Right forelimb (tissue), 1 donor: ENCODE measurements at regions not wholly inside any gene's neighbourhood (a gene's known extent, or its start where the extent isn't known, plus 50 kb on each side); places are given as distances from the start of the nearest gene placed in this dataset.

Experiments used
- DNase-seq: peaks from one replicate; pipeline ENCODE4 v3.0.0-alpha.2; 2018

DNA sequence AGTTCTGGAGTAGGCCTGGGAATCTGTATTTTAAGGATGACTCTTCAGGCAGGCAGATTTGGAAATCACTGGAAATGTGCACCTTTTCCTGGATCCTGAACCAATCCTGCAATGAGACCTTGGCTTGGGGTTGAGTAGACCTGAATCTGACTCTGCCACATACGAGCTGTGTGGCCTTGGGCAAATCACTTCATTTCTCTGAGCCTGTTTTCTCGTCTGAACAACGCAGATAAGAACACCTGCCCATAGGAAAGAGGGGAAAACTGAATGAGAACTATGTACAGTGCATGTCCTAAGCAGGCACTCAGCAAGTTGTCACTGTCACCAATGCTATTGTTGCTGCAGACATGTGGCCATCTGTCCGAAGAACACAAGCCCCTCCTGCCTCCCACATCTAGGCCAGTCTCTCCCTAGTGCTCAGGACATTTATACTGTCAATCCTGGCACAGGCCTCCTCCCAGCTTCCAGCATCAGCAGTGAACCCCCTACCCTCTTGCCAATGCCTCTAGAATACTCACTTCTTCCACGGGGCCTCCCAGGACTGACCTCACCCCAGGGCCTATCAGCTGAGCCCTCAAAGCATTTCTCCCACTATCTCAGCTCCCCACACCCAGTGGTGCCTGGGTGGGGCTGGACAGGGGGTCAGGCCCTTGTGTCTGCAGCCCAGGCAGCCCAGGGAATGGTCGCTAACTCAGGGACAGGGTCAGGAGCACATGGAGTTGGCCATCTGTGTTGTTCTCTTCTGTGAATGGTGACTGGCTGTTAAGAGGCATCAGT lies 88.8 kb upstream of the ZBTB40 start:
- no peak for DNase-seq

DNA sequence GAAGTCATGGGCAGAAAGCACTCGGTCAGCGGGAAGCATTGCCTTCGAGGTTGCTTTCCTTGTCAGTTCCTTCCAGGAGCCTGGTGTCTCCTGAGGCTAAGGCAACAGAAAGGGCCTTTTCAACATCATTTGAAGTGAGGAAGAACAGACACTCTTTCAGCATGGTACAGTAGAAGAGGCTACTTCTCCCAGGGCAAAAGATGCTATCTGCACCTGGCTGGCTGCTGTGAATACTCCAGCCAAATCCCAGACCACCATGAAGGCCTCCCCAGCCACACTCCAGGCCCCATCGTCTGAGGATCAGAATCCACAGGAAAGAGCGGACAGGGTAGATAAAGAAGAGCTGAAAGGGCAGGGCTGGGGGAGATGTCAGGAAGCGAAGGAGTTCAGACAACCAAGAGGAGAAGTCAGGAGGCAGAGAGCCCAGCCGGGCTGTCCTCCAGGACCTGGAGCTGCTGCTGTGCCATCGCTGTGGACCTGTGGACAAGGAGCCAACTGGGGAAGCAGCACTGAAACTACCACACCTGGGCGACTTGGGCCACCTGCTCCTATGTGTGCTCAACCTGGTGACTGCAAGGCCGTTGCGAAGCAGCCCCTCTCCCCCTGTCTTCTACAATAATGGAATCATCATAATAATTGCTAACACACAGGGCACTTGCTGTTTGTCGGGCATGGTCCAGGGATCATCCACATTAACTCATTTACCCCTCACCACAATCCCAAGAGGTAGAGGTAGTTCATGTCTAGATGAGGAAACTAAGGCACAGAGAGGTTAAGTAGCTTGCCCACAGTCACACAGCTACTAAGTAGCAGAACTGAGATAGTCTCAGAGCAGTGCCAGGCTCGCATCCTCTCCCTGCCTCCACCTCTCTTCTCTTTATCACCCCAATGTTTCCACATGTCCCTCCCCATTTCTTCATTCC lies 88.0 kb upstream of the ZBTB40 start:
- no peak for DNase-seq

DNA sequence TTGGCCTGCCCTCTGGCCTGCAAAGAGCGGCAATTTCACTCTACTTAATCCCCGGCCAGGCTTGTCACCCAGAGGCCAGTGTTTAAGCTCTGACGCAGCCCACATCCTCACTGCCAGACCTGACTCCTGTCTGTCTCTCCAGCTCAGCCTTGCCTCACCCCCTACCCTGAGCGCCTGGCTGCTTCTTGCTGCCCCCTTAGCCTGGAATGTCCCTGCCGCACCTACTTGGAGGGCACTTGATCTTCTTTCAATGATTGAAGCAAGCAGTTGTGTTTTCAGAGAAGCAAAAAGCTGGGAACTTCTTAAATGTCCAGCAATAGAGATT lies 87.4 kb upstream of the ZBTB40 start:
- no peak for DNase-seq

DNA sequence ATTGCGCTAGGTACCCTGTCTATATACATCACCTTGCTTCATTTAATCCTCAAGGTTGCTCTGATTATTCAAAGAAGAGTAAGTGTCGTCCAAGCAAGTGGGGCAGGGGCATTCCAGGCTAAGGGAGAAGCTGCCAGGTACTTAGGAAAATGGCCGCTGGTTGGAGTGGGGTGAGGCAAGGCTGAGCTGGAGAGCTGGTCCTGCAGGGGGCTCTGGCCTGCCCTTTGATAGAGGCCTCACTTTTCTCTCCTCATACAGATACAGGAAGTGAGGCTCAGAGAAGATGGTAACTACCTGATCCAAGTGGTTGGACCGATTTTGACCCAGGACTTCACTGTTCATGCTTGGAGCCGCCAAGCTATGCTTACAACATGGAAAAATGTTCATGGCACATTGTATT lies 86.9 kb upstream of the ZBTB40 start:
- no peak for DNase-seq

DNA sequence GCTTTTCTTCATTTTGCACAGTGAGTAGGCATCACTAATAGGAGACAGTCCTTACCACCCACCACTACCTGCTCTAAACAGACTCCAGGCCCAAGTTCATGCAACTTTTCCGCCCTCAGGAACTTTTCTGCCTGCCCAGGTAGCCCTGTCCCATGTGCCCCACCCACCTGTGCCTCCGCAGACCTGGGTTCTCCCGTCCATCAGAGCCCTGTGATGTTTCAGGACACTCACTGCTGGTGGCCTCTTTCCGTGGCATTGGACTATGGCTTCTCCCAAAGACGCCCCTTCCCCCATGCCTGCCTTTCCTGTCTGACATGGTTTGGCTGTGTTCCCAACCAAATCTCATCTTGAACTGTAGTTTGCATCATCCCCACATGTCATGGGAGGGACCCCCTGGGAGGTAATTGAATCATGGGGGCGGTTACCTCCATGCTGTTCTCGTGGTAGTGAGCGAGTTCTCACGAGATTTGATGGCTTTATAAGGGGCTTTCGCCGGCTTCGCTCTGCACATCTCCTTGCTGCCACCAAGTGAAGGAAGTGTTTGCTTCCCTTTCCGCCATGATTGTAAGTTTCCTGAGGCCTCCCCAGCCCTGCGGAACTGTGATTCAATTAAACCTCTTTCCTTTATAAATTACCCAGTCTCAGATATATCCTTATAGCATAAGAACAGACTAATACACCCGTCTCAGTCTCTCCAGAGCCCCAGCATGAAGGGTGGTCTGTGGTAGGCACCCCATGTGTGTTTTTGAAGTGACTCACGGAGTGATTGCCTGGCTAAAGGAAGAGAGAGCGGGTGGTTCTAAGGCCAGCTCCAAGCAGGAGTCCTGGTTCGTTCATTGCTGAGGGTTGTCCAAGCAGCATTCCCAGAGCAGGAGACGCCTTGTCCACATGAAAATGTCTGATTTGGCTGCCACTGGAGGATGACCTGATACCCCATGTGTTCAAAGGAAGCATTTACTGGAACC lies 86.0 kb upstream of the ZBTB40 start:
- DNase-seq = no peak

DNA sequence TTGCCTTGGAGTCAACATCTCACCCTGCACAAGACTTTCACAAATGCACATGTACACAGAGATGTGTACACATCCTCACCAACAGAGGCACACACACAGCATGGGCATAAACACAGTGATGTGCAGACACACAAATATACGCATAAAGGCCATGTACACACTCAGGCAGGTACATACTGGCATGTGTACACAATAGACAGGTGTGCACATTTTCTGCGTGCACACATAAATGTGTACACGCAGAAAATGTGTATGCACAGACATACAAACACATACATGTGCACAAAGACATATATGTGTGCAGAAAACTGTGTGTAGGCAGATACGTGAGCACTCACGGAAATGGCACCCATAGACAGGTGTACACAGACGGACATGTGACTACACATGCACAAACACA lies 85.3 kb upstream of the ZBTB40 start:
- no peak for DNase-seq

DNA sequence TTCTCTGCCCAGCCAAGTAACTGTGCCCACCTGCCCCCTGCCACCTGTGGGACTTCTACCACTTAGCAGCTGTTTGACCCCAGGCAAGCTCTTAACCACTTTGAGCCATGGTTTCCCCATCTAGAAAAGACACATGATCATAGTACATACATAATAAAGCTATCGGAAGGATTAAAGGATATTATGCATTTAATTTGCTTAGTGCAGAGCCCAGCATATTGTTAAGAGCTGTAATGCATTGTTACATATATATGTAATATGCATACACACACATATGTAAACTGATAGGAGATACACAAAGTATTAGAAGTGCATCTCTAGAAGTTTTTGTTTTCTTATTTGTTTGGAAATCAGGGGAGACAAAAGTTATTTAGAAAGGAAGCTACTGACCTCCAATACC lies 83.5 kb upstream of the ZBTB40 start:
- no peak for DNase-seq

DNA sequence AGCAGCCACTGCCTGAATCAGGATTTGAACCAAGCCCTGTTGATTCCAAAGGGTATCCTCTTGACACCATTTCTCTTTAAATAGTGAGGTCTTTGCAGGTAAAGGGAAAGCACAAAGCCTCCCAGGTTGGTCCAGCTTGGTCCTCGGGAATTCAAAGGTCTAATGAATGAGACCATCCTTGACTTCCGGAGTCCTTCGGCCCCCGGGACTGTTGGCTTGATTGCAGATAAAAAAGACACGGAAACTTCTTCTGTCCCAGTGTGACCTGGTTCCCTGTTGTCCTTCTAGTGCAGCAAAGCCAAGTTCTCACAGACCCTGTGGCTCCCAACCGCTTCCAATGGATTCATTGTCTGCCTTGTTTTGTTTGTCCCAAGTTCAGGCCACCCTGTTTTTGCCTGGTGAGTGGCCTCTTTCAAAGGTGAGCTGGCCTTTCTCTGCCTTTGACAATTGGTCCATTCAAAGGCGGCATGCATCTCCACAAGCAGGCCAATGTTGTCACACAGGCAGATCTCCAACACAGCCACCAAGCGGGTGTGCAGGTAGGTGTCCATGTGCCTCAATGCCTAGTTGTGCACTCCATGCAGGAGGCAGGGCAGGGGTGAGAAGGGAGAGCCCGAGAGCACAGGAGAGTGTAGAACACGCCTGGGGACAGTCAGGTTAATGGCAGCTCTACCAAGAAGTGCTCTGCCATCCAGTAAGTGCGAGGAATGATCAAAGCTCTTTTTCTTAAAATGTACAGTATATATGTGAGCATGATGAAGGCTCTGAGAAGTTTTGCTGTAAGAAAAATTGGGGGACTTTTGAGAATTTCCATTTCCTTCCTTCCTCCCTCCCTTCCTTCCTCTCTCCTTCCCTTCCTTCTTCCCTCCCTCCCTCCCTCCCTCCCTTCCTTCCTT lies 82.1 kb upstream of the ZBTB40 start:
- no peak for DNase-seq

DNA sequence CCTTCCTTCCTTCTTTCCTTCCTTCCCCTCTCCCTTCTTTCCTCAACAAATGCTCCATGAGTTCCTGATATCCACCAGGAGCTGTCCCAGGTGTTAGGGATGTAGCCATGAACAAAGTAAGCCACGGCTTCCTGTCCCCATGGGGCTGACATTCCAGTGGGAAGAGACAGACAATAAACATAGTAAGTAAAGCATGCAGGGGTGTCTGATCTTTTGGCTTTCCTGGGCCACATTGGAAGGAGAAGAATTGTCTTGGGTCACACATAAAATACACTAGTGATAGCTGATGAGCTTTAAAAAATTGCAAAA lies 81.5 kb upstream of the ZBTB40 start:
- no peak for DNase-seq

DNA sequence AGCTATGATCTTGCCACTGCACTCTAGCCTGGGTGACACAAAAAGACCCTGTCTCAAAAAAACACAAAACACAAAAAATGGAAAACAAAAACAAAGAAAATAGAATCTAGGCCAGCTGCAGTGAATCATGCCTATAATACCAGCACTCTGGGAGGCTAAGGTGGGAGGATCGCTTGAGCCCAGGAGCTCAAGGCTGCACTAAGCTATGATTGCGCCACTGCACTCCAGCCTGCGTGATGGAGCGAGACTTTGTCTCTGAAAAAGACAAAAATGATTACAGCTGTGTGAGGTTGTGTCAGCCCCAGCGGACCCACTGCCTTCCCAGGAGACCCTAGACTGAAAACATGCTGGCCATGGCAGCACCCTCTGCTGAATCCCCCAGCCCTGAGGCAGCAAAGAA lies 80.2 kb upstream of the ZBTB40 start:
- DNase-seq = no peak

DNA sequence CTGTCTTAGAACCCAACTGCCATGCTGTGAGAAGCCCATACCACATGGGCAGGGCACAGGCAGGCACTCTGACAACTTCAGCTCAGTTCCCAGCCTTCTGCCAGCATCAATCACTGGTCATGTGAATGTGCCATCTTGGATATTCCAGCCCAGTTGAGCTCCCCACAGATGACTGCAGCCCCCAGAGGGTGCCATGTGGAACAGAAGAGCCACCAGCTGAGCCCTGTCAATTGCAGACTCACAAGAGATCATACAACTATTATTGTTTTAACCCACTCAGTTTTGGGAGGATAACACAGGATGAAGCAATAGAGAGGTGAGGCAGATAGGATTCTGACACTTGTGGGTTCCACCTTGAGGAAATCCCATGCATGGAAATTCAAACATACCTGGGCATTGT lies 78.4 kb upstream of the ZBTB40 start:
- no peak for DNase-seq

DNA sequence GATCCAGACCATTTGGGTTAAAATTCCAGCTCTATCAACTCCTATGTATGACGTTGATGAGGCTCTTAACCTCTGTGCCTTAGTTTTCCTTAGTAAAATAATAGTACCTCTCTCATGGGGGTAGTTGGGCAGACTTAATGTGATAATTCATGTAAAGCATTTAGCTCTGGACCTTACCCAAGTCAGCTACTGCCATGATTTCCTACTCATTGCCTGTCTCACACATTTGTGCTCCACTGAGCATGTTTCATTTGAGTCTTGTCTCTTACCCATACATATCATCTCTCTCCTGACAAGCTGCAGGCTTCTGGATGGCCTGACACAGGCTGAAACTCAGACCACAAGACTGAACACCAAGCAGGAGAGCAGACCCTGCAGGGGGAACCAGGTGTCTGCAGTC lies 77.7 kb upstream of the ZBTB40 start:
- no peak for DNase-seq

DNA sequence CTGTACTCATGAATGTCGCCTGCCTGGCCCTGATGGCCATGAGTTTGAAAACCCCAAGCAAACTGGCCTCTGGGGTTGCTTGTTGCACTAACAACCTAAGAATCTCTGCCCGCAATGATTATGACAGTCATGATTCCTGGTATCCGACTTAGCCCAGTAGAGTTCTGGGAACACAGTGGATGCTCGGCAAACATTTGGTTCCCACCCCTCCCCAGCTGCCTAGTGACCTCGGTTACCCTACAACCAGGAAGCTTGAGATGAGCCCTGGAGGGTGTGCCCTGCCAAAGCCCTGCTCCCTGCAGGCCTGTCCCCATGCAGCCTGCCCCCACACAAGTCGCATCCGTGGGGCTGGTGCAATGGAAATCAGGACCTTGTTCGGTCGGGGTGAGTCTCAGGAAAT lies 76.0 kb upstream of the ZBTB40 start:
- DNase-seq = no peak

DNA sequence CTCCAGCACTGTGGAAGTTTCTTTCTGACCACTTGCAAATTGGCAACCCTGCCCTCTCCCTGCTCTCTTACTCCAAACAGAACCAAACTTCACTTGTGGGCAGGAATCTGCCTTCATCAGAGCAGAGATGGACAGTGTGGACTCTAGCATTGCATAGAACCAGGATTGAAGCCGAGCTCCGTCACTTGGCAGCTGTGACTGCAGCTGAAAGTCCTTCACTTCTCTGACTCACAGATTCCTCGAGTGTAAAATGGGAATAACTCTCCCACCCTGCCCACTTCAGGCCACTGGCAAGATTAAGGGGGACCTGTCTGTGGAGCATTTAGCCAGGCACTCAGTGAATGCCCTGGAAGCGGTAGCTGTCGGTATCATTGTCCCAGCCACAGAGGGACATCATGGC lies 75.7 kb upstream of the ZBTB40 start:
- DNase-seq = no peak

DNA sequence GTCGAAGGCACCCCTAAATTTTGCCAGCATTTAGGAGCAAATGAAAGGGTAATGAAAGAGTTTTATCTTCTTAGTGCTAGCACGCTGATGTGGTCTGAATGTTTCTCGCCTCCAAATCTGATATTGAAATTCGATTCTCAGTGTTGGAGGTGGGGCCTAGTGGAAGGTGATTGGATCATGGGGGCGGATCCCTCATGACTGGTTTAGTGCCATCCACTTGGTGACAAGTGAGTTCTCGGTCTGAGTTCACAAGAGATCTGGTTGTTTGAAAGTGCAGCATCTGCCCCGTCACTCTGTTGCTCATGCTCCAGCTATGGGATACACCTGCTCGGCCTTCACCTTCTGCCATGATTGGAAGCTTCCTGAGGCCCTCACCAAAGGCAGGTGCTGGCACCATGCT lies 75.1 kb upstream of the ZBTB40 start:
- no peak for DNase-seq

DNA sequence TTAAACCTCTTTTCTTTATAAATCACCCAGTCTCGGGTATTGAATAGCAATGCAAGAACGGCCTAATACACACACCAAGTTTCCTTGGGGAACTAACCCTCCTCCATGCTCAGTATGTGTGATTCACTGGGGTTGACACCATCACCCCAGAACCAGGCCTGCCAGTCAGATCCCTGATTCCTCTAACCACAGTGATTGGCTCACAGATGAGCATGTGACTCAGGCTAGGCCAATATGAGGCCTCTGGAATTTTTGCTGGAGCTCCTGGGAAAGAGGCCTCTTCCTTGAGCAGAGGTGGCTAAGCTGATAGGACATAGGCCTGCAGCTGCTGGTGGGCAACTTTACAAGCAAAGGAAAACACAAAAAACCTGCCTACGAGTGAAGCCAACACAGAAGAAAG lies 74.7 kb upstream of the ZBTB40 start:
- no peak for DNase-seq

DNA sequence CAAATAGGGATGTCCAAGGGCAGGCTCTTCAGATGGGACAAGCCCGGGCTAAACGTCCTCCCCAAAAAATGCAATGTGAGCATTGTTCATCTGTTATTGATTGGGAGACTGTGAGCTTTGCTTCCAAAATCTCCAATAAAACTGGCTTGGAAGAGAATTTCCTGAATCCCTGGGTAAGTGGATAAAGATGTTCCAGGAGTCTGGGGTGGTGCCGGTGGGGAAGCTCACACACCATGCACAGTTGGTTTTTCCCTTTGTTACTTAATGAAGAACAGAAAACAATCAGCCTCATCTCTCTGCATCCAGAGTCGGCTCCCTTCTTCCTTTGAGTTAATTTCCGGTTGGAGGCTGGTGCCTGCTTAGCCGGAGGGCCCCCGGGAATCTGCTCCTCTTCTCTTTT lies 72.1 kb upstream of the ZBTB40 start:
- DNase-seq = no peak

DNA sequence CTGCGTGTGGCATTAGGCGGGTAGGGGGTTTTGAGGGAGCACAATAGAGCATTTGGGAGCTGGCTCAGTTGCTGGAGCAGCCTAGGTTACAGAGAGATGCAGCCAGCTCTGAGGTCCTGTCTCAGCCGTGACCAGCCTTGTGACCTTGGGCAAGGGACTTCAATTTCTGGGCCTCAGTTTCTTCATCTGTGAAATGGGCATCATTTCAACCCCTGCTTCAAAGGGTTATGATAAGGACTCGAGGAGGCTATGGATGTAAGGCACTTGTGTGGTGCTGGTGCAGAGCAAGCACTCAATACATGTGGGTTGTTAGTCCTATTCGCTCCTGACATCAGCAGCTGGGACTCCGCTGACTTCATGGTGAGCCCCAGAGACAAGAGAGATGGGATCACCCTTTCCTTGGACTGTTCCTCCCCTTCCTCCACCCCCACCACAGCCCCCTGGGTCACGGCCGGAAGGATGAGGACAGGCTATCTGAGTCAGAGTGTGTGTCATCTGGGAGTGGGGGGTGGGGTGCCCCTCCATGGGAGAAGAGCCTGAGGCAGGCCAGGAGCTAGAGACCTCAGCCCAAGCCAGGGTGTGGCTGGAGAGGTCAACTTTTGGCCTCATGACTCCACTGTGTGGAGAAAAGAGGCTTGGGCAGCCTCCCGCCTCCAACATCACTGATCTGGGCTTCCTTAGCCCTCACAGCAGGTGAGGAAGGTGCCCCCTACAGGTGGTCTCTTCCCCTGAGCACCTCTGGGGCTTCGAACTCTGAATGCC lies 71.4 kb upstream of the ZBTB40 start:
- no peak for DNase-seq

DNA sequence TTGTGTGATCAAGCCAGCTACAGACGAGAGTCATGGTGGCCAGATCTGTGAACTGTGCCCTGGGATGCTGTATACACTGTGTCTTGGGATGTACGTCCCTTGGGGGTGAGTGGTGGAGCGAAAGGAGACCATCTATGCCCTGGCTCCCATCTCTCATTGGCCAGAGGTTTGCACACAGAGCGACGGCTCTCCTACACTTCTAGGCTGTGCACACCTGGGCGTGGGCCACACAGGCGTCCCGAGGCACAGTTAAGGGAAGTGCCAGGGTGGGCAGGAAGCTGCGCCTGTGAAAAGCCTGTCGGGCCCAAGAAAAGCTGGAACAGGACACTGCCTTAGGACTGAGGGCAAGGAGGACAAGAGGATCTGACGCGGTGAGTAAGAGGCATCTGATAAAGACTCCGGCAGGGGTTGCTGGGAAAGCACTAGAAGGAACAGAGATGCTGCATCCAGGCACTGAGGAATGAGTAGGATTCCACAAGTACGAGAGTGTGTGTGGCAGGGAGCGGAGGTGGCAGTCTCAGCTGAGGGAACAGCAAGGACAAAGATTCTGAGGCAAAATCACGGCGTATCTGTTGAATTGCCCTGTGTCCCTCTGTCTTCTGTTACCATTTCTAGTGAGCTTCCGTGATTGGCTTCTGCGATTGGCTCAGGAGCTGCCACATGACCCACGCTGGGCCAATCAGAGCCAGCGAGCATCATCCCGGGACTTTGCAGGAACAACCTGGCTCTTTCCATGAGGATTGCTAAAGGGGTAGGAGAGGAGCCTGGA lies 67.9 kb upstream of the ZBTB40 start:
- no peak for DNase-seq

DNA sequence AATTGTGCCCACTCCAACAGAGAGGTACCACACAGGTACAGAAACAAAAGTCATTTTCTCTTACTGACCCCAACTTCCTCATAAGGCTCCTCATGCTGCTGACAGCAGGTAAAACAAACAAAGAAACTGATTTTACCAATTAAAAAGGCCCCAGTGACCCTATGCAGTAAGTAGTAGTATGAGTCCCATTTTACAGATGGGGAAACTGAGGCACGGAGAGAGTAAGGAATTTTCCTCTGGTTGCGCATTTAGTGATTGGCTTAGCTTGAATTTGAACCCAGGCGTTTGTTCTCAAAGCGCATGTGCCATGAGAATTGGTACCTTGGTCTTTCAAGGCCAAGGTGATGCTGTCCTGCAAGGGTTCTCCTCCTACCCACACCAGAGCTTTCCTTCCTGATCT lies 66.1 kb upstream of the ZBTB40 start:
- DNase-seq = no peak

DNA sequence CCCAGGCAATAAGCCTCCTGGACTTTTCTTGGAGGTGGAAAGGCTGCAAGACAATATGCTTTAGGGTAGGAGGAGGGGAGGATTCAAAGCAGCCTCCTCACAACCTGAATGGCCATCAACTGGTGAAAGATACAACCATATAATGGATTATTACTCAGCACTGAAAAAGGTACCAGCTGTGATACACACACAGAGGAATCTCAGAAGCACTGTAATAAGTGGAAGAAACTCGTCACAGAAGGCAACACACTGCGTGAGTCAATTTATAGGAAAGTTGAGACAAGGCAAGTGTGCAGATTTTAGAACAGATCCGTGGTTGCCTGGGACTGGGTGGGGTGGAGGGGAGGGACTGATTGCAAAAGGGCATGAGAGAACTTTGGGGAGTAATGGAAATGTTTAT lies 64.9 kb upstream of the ZBTB40 start:
- DNase-seq = no peak
